C1 segment of cervical spinal cord (tissue), 14 donors: ENCODE measurements at regions not wholly inside any gene's neighbourhood (a gene's known extent, or its start where the extent isn't known, plus 50 kb on each side); places are given as distances from the start of the nearest gene placed in this dataset.
"Not testable (repeated sequence)": the region's sequence is repeated elsewhere in the genome, so short reads cannot be mapped to it uniquely, and the experiment has no call there.

Experiments used
- DNase-seq, 14 donors: peaks; one replicate each; lab custom pipeline; 2025; lab: John Stamatoyannopoulos, UW

- no peak for DNase-seq
Observed at GRCh38 chr14:104396682-104397470, 182.7 kb upstream of the C14orf180 start.

GRCh38 chr14:104397956-104398355, 181.6 kb upstream of the C14orf180 start:
- no peak for DNase-seq

- DNase-seq: no peak
Observed at GRCh38 chr14:104398656-104399055, 180.9 kb upstream of the C14orf180 start.

- no peak for DNase-seq
Observed at GRCh38 chr14:104399432-104400155, 180.0 kb upstream of the C14orf180 start.

- no peak for DNase-seq
Observed at GRCh38 chr14:104400355-104400754, 179.2 kb upstream of the C14orf180 start.

GRCh38 chr14:104401785-104402184, 177.8 kb upstream of the C14orf180 start:
- no peak for DNase-seq

- not testable (repeated sequence) for DNase-seq
Observed at GRCh38 chr14:104402303-104402702, 177.3 kb upstream of the C14orf180 start.

GRCh38 chr14:104403421-104404220, 175.9 kb upstream of the C14orf180 start:
- no peak for DNase-seq

- no peak for DNase-seq
Observed at GRCh38 chr14:104404922-104405321, 174.6 kb upstream of the C14orf180 start.

- DNase-seq: no peak
Observed at GRCh38 chr14:104405360-104406226, 174.0 kb upstream of the C14orf180 start.

GRCh38 chr14:104406831-104407230, 172.7 kb upstream of the C14orf180 start:
- DNase-seq: no peak

GRCh38 chr14:104416383-104416782, 163.2 kb upstream of the C14orf180 start:
- DNase-seq: no peak

GRCh38 chr14:104419865-104420505, 159.6 kb upstream of the C14orf180 start:
- no peak for DNase-seq

GRCh38 chr14:104420523-104420922, 159.0 kb upstream of the C14orf180 start:
- DNase-seq: not testable (repeated sequence)

- no peak for DNase-seq
Observed at GRCh38 chr14:104420990-104421389, 158.6 kb upstream of the C14orf180 start.

- no peak for DNase-seq
Observed at GRCh38 chr14:104421401-104421821, 158.2 kb upstream of the C14orf180 start.

GRCh38 chr14:104421892-104422828, 157.4 kb upstream of the C14orf180 start:
- no peak for DNase-seq

- no peak for DNase-seq
Observed at GRCh38 chr14:104422837-104423681, 156.5 kb upstream of the C14orf180 start.
